ENCODE measurements at regions not wholly inside any gene's neighbourhood (a gene's known extent, or its start where the extent isn't known, plus 50 kb on each side); places are given as distances from the start of the nearest gene placed in this dataset.

GRCh38 chr6:27124252-27124657 is 123.2 kb upstream of the PRSS16 start (continued):
- TF ChIP-seq REST (IDR thresholded peaks at IDR 0.05; ENCODE audit: unreplicated experiment) (no peak), STAT1 (IDR thresholded peaks at IDR 0.05; ENCODE audit: unreplicated experiment) (no peak), POLR2AphosphoS5 (IDR thresholded peaks at IDR 0.05; ENCODE audit: low read depth) (no peak), ZNF114 (CRISPR knock-in tag; IDR thresholded peaks at IDR 0.05) (no peak), CREB1 (CRISPR knock-in tag; IDR thresholded peaks at IDR 0.05; ENCODE audit: low read depth) (no peak), ZNF331 (CRISPR knock-in tag; IDR thresholded peaks at IDR 0.05; ENCODE audit: low read depth) (no peak), ETS1 (IDR thresholded peaks at IDR 0.05) (no peak), EZH2phosphoT487 (IDR thresholded peaks at IDR 0.05; ENCODE audit: unreplicated experiment) (no peak), JUNB (IDR thresholded peaks at IDR 0.05; ENCODE audit: unreplicated experiment) (no peak), CTCF (conservative IDR thresholded peaks at IDR 0.05; ENCODE audit: low read depth in 2 of 2) (no peak)

GRCh38 chr6:27126046-27126814 is 121.3 kb upstream of the PRSS16 start:
- no peak overlapping the region for H3K27ac ChIP-seq (ENCODE audit: low read depth)
- no peak overlapping the region for H3K27ac Mint-ChIP-seq
- TF ChIP-seq JUNB (IDR thresholded peaks at IDR 0.05; ENCODE audit: unreplicated experiment): no peak
- no peak for TF ChIP-seq REST (IDR thresholded peaks at IDR 0.05; ENCODE audit: unreplicated experiment)
- TF ChIP-seq ETS1 (IDR thresholded peaks at IDR 0.05): no peak
- no peak for TF ChIP-seq CTCF (conservative IDR thresholded peaks at IDR 0.05; ENCODE audit: low read depth in 2 of 2)
- no peak for TF ChIP-seq NANOG (IDR thresholded peaks at IDR 0.05; ENCODE audit: borderline replicate concordance)
- no peak for TF ChIP-seq ZNF114 (CRISPR knock-in tag; IDR thresholded peaks at IDR 0.05)
- no peak for TF ChIP-seq EZH2 (IDR thresholded peaks at IDR 0.05; ENCODE audit: low read depth, unreplicated experiment)
- no peak for TF ChIP-seq STAT1 (IDR thresholded peaks at IDR 0.05; ENCODE audit: unreplicated experiment)
- no peak for TF ChIP-seq POLR2AphosphoS5 (IDR thresholded peaks at IDR 0.05; ENCODE audit: low read depth)

More at GRCh38 chr6:27126046-27126814, 121.3 kb upstream of the PRSS16 start:
- H3K9me3 Mint-ChIP-seq: no peaks in the 10 kb centered on the region; the same call in 2 of the 3 replicates
- no peak for DNase-seq (ENCODE audit: low spot score)
- no peak overlapping the region for H3K4me2 ChIP-seq
- H4K20me1 ChIP-seq (replicated peaks; ENCODE audit: insufficient read depth): no peaks in the 10 kb centered on the region
- peak overlapping the region; percentile 73; the same call in 1 of the 3 replicates for H3K4me3 Mint-ChIP-seq
- peaks cover 4% of the 10 kb centered on the region; the same call in 1 of the 3 replicates for H3K36me3 Mint-ChIP-seq (ENCODE audit: low read depth)
- peaks cover 15% of the 10 kb centered on the region for H3K4me1 ChIP-seq (ENCODE audit: insufficient read depth)
- H3F3A ChIP-seq (replicated peaks; ENCODE audit: low read depth): no peaks in the 10 kb centered on the region
- H2AFZ ChIP-seq: no peak overlapping the region
- no peaks in the 10 kb centered on the region for H3K27me3 ChIP-seq (ENCODE audit: insufficient read depth)
- H3K79me2 ChIP-seq (replicated peaks; ENCODE audit: insufficient read depth): peaks cover 10% of the 10 kb centered on the region
- no peaks in the 10 kb centered on the region for H3K36me3 ChIP-seq (ENCODE audit: insufficient read depth)
- H3K4me3 ChIP-seq: no peak overlapping the region
- no peaks in the 10 kb centered on the region for H3K9me2 ChIP-seq (ENCODE audit: insufficient read depth)
- H3K27me3 Mint-ChIP-seq (ENCODE audit: insufficient read depth, low read depth, poor library complexity): no peaks in the 10 kb centered on the region
- H3K4me1 Mint-ChIP-seq: peaks cover 32% of the 10 kb centered on the region; the same call in 2 of the 3 replicates
- no peak for ATAC-seq
